GM19193 (cell line): ENCODE measurements at regions not wholly inside any gene's neighbourhood (a gene's known extent, or its start where the extent isn't known, plus 50 kb on each side); places are given as distances from the start of the nearest gene placed in this dataset.

Source experiments
- POLR2A ChIP-seq: IDR thresholded peaks from 4 replicates; pipeline ENCODE4 v1.6.1; 2011; ENCODE audit not compliant: insufficient read depth, insufficient read length; ENCODE audit errors: extremely low read depth

DNA sequence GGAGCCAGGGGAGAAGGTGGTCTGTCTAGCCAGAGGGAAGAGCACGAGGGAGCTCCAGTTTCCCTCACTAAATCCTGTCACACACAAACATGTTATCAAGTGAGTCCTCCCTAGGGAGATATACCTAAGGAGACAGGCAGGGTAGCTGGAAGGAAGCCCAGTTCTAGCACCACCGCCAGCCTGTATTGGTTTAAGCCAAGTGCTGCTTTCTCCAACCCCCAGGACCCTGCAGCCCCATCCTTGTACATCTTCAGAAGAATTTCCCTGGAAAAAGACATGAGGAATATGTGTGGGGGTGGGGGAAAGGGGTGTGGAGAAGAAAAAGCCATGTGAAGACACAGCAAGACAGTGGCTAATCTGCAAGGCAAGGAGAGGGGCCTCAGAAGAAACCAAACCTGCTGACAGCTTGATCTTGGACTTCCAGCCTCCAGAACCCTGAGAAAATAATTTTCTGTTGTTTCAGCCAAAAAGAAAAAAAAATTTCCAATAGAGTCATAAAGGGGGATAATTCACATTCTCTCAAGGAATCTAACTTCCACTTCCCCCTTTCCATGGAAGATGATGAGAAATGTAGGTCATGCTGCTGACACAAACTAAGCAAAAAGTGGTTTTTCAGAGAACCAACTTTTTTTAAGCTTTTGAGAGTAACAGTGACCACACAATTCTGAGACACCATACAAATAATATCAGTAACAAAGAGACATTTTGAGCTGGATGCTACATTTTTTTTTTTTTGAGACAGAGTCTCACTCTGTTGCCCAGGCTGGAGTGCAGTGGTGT is 103.2 kb upstream of the PRDM1 start:
- no peak for TF ChIP-seq POLR2A

DNA sequence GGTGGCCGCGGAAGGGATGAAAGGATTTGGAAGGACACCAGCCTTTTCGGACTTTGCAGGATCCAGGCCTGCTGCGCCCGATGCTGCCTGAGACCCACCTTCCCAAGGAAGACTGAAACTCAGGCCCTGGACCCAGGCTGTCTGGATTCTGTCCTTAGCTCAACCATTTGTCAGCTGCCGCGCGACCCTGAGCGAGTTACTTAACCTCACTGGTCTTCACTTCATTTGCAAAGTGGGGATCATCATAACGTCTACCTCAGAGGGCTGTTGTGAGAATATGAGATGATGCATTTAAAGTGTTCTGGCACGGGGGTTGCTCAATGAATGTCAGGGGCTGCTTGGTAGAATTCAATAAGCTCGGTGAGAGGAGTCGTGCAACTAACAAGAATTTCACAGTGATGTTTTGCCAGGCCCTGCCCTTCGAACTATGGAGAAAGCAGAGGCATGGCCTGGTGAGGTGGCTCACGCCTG is 104.2 kb upstream of the PRDM1 start:
- TF ChIP-seq POLR2A = no peak

- no peak for TF ChIP-seq POLR2A
Observed at GRCh38 chr6:105981002-105981887, 104.9 kb upstream of the PRDM1 start.

DNA sequence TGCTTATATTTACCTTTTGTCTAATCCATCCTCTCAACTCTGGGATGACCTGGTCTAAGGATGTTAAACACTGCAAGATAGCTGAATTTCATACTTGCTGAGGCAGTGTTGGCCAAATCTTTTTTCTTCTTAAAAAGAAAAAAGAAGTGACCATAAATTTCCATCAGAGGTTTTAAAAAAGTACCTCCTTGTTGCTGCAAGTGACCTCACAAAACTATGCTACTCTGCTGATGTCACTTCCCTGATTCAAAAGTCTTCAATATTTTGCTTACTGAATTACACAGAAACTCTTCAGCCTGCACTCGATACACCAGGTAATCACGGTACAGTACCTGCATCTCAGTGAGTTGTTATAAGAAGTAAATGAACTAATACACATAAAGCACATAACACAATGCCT is 107.2 kb upstream of the PRDM1 start:
- TF ChIP-seq POLR2A = no peak

- no peak for TF ChIP-seq POLR2A
Observed at GRCh38 chr6:105977934-105978504, 108.1 kb upstream of the PRDM1 start.

- TF ChIP-seq POLR2A = no peak
Observed at GRCh38 chr6:105974986-105975385, 111.2 kb upstream of the PRDM1 start.

GRCh38 chr6:105972440-105972839 is 113.7 kb upstream of the PRDM1 start:
- TF ChIP-seq POLR2A = no peak

DNA sequence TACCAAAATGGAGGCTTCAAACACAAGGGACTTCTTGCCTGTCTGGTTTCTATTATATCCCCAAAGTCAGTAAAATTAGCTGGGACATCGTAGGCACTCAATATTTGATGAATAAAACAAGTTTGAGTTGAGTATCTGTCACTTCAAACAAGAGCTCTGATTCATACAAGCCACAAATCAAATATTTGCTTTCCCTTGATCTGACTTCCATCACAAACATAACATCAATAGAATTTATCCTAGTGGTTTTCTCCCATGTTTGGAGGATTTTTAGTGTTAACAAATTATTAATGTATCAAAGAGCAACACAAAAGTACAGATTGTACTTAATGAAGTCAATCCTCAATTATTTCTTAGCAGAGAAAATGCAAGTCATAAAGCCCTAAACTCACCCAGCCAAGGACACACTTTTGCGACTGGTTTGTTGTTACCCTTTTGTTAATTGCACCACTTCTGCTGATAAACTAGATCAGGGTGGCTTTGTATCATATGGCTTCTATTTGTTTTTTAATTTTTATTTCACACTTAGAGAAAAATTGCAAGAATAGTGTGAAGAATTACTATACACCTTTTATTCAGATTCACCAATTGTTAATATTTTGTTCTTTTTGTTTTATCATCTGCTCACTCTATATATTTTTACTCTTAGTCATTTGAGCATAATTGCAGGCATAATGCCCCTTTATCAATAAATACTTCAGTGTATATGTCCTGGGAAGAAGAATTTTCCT is 117.4 kb upstream of the PRDM1 start:
- TF ChIP-seq POLR2A = no peak

DNA sequence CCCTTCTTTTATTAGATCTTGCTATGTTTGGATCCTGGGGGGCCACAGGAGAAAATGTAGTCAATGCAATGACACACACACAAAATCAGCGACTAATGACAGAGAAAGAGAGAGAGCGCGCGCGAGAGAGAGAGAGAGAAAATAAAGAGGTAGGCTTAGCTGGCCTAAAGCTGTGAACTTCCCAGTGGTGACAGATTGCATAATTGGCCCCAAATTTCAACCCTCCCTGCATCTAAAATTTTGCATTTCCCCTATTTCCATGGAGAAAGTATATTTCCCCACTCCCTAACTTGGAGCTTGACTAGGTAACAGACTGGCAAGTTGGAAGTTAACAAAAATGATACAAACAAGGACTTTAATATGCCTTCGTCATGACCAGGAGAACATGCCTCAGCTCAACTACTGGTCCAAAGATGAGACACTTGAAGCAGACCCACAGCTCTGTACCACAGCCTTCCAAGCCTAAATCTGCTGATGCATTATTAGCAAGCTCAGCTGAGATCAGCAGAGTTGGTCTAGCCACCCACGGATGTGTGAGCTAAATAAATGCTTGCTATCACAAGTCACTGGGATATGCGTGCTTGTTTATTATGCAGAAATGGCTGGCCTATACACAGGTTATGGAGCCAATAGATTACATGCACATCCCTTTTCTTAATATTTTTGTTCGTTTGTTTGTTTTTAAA is 118.1 kb upstream of the PRDM1 start:
- TF ChIP-seq POLR2A = no peak

DNA sequence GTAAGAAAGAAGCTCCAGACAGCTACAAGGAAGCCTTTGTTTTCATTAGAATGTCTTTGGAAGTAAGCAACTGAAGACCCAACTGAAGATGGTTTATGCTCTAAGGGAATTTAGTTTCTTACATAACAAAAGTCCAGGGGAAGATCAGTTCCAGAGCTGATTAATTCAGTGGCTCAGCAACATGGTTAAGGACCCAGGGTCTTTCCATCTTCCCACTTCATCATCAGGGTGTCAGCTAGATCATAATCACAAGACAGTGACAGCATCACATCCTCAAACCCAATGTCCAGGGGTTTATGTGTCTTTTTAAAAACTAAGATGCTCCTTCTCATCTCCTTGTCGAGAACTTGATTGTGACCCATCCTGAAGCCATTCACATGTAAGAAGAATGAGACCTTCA is 119.7 kb upstream of the PRDM1 start:
- TF ChIP-seq POLR2A = no peak

DNA sequence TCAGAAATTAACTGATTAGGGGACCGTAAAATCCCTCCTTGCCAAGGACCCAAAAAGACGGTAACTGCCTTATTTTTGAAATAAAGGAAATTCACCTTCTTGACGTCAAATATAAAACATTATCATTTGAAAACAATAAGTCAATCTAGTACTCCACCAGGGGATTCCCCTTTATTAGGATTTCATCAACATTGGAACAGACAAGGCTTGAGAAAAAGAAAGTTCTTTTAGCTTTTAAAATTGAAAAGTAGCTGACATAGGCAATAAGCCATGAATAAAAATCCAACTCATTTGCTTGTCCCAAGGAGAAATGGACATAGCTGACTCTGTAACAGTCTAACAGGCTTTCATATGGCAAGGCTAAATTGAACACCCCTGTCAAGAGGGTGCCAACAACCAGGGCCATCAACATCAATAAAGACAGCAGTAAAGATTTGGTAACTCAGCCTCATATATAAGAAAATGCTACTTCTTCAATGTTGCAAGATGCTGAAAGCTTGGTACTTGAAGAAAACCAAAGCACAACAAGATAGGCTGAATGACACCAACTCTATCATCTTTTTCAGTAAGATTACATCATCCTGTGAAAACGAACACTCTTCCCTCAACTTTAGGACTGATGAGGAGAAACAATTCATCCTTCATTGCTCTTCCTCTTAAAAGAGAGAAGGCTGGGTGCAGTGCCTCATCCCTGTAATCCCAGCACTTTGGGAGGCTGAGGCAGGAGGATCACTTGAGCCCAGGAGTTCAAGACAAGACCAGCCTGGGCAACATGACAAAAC is 121.0 kb upstream of the PRDM1 start:
- TF ChIP-seq POLR2A = no peak

DNA sequence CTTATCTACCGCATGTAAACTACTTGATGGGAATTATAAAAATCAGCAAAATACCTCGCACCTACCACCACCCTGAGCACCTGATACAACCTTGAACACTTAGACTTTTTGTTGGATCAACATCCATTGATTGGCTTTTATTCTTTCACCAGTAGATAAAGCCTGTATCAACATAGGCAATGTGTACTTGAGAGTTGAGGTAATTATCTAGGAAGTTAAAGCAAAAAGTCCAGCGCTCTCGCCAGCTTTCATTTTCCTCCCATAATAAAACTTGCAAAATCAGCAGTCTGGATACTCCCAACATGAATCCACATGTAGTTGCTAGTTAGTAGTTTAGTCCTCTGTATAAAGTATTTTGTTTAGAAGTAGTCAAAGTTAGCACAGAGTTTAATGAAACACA is 132.0 kb upstream of the PRDM1 start:
- no peak for TF ChIP-seq POLR2A
